HepG2 (cell line): ENCODE measurements at regions not wholly inside any gene's neighbourhood (a gene's known extent, or its start where the extent isn't known, plus 50 kb on each side); places are given as distances from the start of the nearest gene placed in this dataset.

ENCODE experiments used
- ELF1 ChIP-seq: sonication (generic); formaldehyde crosslinking; IDR thresholded peaks from 2 replicates; pipeline ENCODE4 v1.4.0; 2020; ENCODE audit warnings: missing genetic modification reagents
- EP300 ChIP-seq, 3 experiments: sonication (generic) in 1 of 3; formaldehyde crosslinking in 1 of 3; IDR thresholded peaks; 2 replicates each; pipeline versions ENCODE4 v1.5.1 to v1.6.1; 2011 to 2020; ENCODE audit warnings: low read depth in 2 of 3, low read length in 2 of 3, borderline replicate concordance in 1 of 3, improper control_type of control experiment in 1 of 3, mild to moderate bottlenecking in 1 of 3, missing genetic modification reagents in 1 of 3, moderate library complexity in 1 of 3
- ESRRA ChIP-seq: sonication (generic); formaldehyde crosslinking; IDR thresholded peaks from 2 replicates; pipeline ENCODE4 v1.5.1; 2020; ENCODE audit warnings: mild to moderate bottlenecking, low read depth, missing genetic modification reagents
- HNF4G ChIP-seq, 2 experiments: sonication (generic) in 1 of 2; formaldehyde crosslinking in 1 of 2; IDR thresholded peaks; 2 replicates each; pipeline versions ENCODE4 v1.4.0 to v1.6.1; 2011 to 2020; ENCODE audit warnings: borderline replicate concordance in 2 of 2, low read depth in 2 of 2, mild to moderate bottlenecking in 2 of 2, low read length in 1 of 2, missing genetic modification reagents in 1 of 2, moderate library complexity in 1 of 2
- HOXA3 ChIP-seq: sonication (generic); formaldehyde crosslinking; IDR thresholded peaks from 2 replicates; pipeline ENCODE4 v1.5.0; 2020; ENCODE audit warnings: missing genetic modification reagents
- MAX ChIP-seq: IDR thresholded peaks from 2 replicates; pipeline ENCODE4 v1.6.1; 2012; ENCODE audit warnings: inconsistent platforms
- RFXANK ChIP-seq: IDR thresholded peaks from 2 replicates; pipeline ENCODE4 v1.6.1; 2016
- THRA ChIP-seq: sonication (generic); formaldehyde crosslinking; IDR thresholded peaks from 2 replicates; pipeline ENCODE4 v1.4.0; 2020; ENCODE audit warnings: missing genetic modification reagents, borderline replicate concordance
- ZFP90 ChIP-seq: sonication (generic); formaldehyde crosslinking; IDR thresholded peaks from 2 replicates; pipeline ENCODE4 v1.8.0; 2022; ENCODE audit warnings: missing genetic modification reagents, mild to moderate bottlenecking, inconsistent platforms, borderline replicate concordance
- ZNF142 ChIP-seq: sonication (generic); formaldehyde crosslinking; IDR thresholded peaks from 2 replicates; pipeline ENCODE4 v1.4.0; 2020; ENCODE audit warnings: missing genetic modification reagents
- ZNF296 ChIP-seq: sonication (generic); formaldehyde crosslinking; conservative IDR thresholded peaks from 2 replicates; pipeline ENCODE4 v1.5.0; 2020; ENCODE audit warnings: mild to moderate bottlenecking, missing genetic modification reagents
- ZNF318 ChIP-seq: sonication (generic); formaldehyde crosslinking; IDR thresholded peaks from 2 replicates; pipeline ENCODE4 v1.4.0; 2020; ENCODE audit warnings: mild to moderate bottlenecking, missing genetic modification reagents
- ZNF446 ChIP-seq: sonication (generic); formaldehyde crosslinking; IDR thresholded peaks from 2 replicates; pipeline ENCODE4 v1.5.0; 2020; ENCODE audit warnings: mild to moderate bottlenecking, missing genetic modification reagents

- TF ChIP-seq THRA (CRISPR knock-in tag), result peak; percentile 36; the same call in 1 of the 2 replicates
- TF ChIP-seq ZNF318 (CRISPR knock-in tag), result no peak
- TF ChIP-seq ESRRA, result 0 out of 2 replicates have a peak, but pooled peaks have one; percentile 24
- TF ChIP-seq ZNF296 (CRISPR knock-in tag), result no peak
- TF ChIP-seq EP300 (IDR thresholded peaks at IDR 0.05; ENCODE audit: low read depth in 2 of 2, low read length in 2 of 2), result peak in 1 of 2 experiments; percentile 23; a peak in 1 of 4 replicates
- TF ChIP-seq EP300 (CRISPR knock-in tag; IDR thresholded peaks at IDR 0.05; ENCODE audit: borderline replicate concordance), result no peak
- no peak for TF ChIP-seq MAX
- no peak for TF ChIP-seq RFXANK (CRISPR knock-in tag)
- peak; percentile 12; the same call in 1 of the 2 replicates for TF ChIP-seq HNF4G (IDR thresholded peaks at IDR 0.05; ENCODE audit: borderline replicate concordance, low read depth, low read length)
- no peak for TF ChIP-seq HNF4G (CRISPR knock-in tag; IDR thresholded peaks at IDR 0.05; ENCODE audit: borderline replicate concordance, low read depth)
- no peak for TF ChIP-seq ZFP90
- TF ChIP-seq ZNF446, result no peak
- TF ChIP-seq ELF1 (CRISPR knock-in tag), result no peak
- TF ChIP-seq ZNF142 (CRISPR knock-in tag), result no peak
- TF ChIP-seq HOXA3 (CRISPR knock-in tag), result no peak
Measured at GRCh38 chr6:167232356-167232755, 58.8 kb upstream of the UNC93A start (continued).
